ENCODE measurements at regions not wholly inside any gene's neighbourhood (a gene's known extent, or its start where the extent isn't known, plus 50 kb on each side); places are given as distances from the start of the nearest gene placed in this dataset.
A peak's percentile ranks its signal among the peaks of the same experiment; 100 is the strongest.

DNA sequence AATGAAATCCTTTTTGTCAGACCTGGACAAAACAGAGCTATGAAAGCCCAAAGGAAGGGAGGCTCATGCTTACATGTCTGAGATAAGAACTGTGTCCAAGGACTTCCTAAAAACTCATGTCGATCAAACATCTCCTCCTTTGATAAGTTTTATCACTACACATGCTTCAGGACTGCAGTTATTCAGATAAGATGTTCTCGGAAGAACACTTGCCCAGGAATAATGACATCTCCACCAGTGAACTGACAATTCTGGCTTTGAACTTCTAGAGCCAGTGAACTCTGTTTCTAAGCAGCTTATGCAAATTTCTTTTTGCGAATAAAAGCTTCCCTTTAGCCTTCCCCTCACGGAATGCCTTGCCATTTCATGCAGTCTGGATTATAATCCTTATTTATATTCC lies 561.6 kb downstream of the TBC1D4 start (continued):
- TF ChIP-seq, protein P1, sequence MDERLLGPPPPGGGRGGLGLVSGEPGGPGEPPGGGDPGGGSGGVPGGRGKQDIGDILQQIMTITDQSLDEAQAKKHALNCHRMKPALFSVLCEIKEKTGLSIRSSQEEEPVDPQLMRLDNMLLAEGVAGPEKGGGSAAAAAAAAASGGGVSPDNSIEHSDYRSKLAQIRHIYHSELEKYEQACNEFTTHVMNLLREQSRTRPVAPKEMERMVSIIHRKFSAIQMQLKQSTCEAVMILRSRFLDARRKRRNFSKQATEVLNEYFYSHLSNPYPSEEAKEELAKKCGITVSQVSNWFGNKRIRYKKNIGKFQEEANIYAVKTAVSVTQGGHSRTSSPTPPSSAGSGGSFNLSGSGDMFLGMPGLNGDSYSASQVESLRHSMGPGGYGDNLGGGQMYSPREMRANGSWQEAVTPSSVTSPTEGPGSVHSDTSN (CRISPR knock-in tag; IDR thresholded peaks at IDR 0.05; ENCODE audit: low read depth), result no peak
- TF ChIP-seq, protein P1 (tag; conservative IDR thresholded peaks at IDR 0.05; ENCODE audit: low read depth), result no peak
- no peak for TF ChIP-seq TFAM (CRISPR knock-in tag; conservative IDR thresholded peaks at IDR 0.05)
- 0 out of 2 replicates have a peak, but pooled peaks have one; percentile 4 for TF ChIP-seq MAFK (IDR thresholded peaks at IDR 0.05; ENCODE audit: low read length)
- TF ChIP-seq SAFB (IDR thresholded peaks at IDR 0.05; ENCODE audit: borderline replicate concordance, low read depth, low read length), result no peak
- TF ChIP-seq HMG20A (CRISPR knock-in tag; conservative IDR thresholded peaks at IDR 0.05), result no peak
- TF ChIP-seq, protein P2, sequence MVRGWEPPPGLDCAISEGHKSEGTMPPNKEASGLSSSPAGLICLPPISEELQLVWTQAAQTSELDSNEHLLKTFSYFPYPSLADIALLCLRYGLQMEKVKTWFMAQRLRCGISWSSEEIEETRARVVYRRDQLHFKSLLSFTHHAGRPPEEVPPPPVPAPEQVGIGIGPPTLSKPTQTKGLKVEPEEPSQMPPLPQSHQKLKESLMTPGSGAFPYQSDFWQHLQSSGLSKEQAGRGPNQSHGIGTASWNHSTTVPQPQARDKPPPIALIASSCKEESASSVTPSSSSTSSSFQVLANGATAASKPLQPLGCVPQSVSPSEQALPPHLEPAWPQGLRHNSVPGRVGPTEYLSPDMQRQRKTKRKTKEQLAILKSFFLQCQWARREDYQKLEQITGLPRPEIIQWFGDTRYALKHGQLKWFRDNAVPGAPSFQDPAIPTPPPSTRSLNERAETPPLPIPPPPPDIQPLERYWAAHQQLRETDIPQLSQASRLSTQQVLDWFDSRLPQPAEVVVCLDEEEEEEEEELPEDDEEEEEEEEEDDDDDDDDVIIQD (CRISPR knock-in tag; IDR thresholded peaks at IDR 0.05), result no peak
- no peak for TF ChIP-seq GABPA (tag; conservative IDR thresholded peaks at IDR 0.05; ENCODE audit: low read depth)
- peak; percentile 78 for TF ChIP-seq KLF16 (IDR thresholded peaks at IDR 0.05)
- no peak for TF ChIP-seq ZNF133 (CRISPR knock-in tag; IDR thresholded peaks at IDR 0.05)
- TF ChIP-seq, protein P3, sequence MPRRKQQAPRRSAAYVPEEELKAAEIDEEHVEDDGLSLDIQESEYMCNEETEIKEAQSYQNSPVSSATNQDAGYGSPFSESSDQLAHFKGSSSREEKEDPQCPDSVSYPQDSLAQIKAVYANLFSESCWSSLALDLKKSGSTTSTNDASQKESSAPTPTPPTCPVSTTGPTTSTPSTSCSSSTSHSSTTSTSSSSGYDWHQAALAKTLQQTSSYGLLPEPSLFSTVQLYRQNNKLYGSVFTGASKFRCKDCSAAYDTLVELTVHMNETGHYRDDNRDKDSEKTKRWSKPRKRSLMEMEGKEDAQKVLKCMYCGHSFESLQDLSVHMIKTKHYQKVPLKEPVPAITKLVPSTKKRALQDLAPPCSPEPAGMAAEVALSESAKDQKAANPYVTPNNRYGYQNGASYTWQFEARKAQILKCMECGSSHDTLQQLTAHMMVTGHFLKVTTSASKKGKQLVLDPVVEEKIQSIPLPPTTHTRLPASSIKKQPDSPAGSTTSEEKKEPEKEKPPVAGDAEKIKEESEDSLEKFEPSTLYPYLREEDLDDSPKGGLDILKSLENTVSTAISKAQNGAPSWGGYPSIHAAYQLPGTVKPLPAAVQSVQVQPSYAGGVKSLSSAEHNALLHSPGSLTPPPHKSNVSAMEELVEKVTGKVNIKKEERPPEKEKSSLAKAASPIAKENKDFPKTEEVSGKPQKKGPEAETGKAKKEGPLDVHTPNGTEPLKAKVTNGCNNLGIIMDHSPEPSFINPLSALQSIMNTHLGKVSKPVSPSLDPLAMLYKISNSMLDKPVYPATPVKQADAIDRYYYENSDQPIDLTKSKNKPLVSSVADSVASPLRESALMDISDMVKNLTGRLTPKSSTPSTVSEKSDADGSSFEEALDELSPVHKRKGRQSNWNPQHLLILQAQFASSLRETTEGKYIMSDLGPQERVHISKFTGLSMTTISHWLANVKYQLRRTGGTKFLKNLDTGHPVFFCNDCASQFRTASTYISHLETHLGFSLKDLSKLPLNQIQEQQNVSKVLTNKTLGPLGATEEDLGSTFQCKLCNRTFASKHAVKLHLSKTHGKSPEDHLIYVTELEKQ (CRISPR knock-in tag; IDR thresholded peaks at IDR 0.05), result no peak
- no peak for TF ChIP-seq PHF8 (IDR thresholded peaks at IDR 0.05; ENCODE audit: borderline replicate concordance, low read length)
- TF ChIP-seq, protein P4, sequence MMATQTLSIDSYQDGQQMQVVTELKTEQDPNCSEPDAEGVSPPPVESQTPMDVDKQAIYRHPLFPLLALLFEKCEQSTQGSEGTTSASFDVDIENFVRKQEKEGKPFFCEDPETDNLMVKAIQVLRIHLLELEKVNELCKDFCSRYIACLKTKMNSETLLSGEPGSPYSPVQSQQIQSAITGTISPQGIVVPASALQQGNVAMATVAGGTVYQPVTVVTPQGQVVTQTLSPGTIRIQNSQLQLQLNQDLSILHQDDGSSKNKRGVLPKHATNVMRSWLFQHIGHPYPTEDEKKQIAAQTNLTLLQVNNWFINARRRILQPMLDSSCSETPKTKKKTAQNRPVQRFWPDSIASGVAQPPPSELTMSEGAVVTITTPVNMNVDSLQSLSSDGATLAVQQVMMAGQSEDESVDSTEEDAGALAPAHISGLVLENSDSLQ (IDR thresholded peaks at IDR 0.05), result peak; percentile 81
- no peak for TF ChIP-seq CHD2 (IDR thresholded peaks at IDR 0.05; ENCODE audit: low read depth, low read length)
- TF ChIP-seq, protein P5, sequence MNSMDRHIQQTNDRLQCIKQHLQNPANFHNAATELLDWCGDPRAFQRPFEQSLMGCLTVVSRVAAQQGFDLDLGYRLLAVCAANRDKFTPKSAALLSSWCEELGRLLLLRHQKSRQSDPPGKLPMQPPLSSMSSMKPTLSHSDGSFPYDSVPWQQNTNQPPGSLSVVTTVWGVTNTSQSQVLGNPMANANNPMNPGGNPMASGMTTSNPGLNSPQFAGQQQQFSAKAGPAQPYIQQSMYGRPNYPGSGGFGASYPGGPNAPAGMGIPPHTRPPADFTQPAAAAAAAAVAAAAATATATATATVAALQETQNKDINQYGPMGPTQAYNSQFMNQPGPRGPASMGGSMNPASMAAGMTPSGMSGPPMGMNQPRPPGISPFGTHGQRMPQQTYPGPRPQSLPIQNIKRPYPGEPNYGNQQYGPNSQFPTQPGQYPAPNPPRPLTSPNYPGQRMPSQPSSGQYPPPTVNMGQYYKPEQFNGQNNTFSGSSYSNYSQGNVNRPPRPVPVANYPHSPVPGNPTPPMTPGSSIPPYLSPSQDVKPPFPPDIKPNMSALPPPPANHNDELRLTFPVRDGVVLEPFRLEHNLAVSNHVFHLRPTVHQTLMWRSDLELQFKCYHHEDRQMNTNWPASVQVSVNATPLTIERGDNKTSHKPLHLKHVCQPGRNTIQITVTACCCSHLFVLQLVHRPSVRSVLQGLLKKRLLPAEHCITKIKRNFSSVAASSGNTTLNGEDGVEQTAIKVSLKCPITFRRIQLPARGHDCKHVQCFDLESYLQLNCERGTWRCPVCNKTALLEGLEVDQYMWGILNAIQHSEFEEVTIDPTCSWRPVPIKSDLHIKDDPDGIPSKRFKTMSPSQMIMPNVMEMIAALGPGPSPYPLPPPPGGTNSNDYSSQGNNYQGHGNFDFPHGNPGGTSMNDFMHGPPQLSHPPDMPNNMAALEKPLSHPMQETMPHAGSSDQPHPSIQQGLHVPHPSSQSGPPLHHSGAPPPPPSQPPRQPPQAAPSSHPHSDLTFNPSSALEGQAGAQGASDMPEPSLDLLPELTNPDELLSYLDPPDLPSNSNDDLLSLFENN (IDR thresholded peaks at IDR 0.05; ENCODE audit: low read depth in 2 of 2, low read length in 2 of 2), result no peak
- TF ChIP-seq ZNF143 (CRISPR knock-in tag; IDR thresholded peaks at IDR 0.05), result no peak
- no peak for TF ChIP-seq ELF1 (tag; IDR thresholded peaks at IDR 0.05)

Measured in K562 (cell line).